ENCODE measurements at regions not wholly inside any gene's neighbourhood (a gene's known extent, or its start where the extent isn't known, plus 50 kb on each side); places are given as distances from the start of the nearest gene placed in this dataset.

DNA sequence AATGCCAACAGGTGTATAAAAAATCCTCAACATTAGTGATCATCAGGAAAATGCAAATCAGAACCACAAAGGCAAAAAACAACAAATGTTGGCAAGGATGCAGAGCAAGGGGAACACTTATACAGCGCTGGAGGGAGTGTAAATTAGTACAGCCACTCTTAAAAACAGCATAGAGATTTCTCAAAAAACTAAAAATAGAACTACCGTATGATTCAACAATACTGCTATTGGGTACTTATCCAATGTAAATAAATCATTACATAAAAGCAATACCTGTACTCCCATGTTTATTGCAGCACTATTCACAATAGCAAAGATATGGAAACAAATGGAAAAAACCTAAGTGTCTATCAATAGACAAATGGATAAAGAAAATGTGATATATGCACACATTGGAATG is 171.3 kb downstream of the SLC7A11 start:
- no peak for DNase-seq (ENCODE audit: low spot score)
- TF ChIP-seq, protein P1, sequence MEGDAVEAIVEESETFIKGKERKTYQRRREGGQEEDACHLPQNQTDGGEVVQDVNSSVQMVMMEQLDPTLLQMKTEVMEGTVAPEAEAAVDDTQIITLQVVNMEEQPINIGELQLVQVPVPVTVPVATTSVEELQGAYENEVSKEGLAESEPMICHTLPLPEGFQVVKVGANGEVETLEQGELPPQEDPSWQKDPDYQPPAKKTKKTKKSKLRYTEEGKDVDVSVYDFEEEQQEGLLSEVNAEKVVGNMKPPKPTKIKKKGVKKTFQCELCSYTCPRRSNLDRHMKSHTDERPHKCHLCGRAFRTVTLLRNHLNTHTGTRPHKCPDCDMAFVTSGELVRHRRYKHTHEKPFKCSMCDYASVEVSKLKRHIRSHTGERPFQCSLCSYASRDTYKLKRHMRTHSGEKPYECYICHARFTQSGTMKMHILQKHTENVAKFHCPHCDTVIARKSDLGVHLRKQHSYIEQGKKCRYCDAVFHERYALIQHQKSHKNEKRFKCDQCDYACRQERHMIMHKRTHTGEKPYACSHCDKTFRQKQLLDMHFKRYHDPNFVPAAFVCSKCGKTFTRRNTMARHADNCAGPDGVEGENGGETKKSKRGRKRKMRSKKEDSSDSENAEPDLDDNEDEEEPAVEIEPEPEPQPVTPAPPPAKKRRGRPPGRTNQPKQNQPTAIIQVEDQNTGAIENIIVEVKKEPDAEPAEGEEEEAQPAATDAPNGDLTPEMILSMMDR (IDR thresholded peaks at IDR 0.05) = no peak
- TF ChIP-seq POLR2A (IDR thresholded peaks at IDR 0.05) = no peak
- TF ChIP-seq POLR2AphosphoS5 (IDR thresholded peaks at IDR 0.05) = no peak
- Histone ChIP-seq H3K4me1 (replicated peaks) (no peaks in the 10 kb centered on the region), H3K36me3 (no peaks in the 10 kb centered on the region), H3K9me3 (no peaks in the 10 kb centered on the region), H3K27ac (no peak overlapping the region), H3K4me3 (no peak overlapping the region), H3K27me3 (replicated peaks; ENCODE audit: insufficient read depth) (no peaks in the 10 kb centered on the region)
- 70% methylated on average over 2 of the region's 2 CpGs for WGBS
- intact Hi-C loops (cut with DNase I) = no loop called here

DNA sequence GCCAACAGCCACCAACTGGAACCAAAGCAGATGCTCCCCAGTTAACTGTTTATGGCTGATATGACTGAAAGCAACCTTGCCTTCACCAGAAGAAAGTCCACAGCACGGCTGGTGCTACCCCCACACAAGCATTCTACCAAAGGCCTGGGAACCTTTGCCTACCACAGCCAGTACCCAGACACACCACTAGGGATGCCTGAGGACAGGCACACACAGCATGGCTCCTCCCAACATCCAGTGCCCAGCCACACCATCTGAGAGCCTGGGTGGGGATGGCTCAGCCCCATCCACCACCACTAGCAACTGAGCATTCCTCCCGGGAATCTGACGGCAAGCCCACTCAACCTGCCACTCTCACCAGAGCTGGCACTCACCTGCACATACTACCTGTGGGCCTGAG is 178.6 kb downstream of the SLC7A11 start:
- H3K36me3 ChIP-seq = no peaks in the 10 kb centered on the region
- no peaks in the 10 kb centered on the region for H3K9me3 ChIP-seq
- no peak overlapping the region for H3K4me3 ChIP-seq
- DNase-seq (ENCODE audit: low spot score) = no peak
- WGBS = 93% methylated on average over 3 of the region's 3 CpGs
- no peak overlapping the region for H3K27ac ChIP-seq
- no peaks in the 10 kb centered on the region for H3K4me1 ChIP-seq (replicated peaks)
- intact Hi-C loops (cut with DNase I) = no loop called here
- H3K27me3 ChIP-seq (replicated peaks; ENCODE audit: insufficient read depth) = no peaks in the 10 kb centered on the region
- TF ChIP-seq POLR2A (IDR thresholded peaks at IDR 0.05) (no peak), POLR2AphosphoS5 (IDR thresholded peaks at IDR 0.05) (no peak)
- TF ChIP-seq, protein P1 (IDR thresholded peaks at IDR 0.05) = no peak

DNA sequence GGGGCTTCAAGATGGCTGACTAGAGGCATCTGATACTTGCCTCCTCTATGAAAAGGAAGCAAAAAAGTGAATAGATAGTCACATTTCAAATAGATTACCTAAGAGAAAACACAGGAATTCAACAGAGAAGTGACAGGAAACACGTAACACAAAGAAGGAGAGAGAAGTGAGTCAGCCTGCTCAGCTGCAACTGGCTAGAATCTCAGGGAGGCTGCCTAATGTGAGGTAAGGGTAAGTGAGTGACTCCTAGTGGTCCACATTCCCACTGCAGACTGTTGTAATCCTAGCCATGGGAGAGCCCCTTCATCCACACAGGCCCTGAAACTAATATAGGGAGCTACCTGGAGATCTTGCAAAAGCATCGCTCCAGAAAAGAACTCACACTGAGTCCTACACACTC is 179.2 kb downstream of the SLC7A11 start:
- intact Hi-C loops (cut with DNase I) = no loop called here
- no peaks in the 10 kb centered on the region for H3K9me3 ChIP-seq
- no peak overlapping the region for H3K27ac ChIP-seq
- WGBS = 92% methylated on average over 2 of the region's 2 CpGs
- H3K36me3 ChIP-seq = no peaks in the 10 kb centered on the region
- TF ChIP-seq POLR2A (IDR thresholded peaks at IDR 0.05) (no peak), POLR2AphosphoS5 (IDR thresholded peaks at IDR 0.05) (no peak)
- TF ChIP-seq, protein P1 (IDR thresholded peaks at IDR 0.05) = no peak
- no peaks in the 10 kb centered on the region for H3K4me1 ChIP-seq (replicated peaks)
- H3K27me3 ChIP-seq (replicated peaks; ENCODE audit: insufficient read depth) = no peaks in the 10 kb centered on the region
- H3K4me3 ChIP-seq = no peak overlapping the region
- DNase-seq (ENCODE audit: low spot score) = no peak

DNA sequence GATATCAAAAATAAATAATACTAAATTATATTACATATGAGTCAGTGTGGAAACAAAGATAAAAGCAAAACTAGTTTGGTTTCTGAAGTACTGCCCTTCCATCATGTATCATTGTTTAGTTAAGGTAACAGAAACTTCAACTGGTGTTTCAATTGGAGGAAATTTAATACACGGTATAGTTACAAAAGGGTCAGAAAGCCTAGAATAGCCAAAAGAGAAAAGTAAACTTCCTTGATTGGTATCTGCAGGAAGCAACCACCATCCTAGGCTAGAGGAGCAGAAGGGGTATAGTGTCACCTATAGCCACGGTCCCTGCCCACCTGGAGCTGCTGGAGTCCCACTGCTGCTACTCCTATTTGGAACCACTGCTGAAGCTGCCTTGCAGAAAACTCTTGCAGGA is 185.6 kb downstream of the SLC7A11 start:
- no peaks in the 10 kb centered on the region for H3K36me3 ChIP-seq
- H3K9me3 ChIP-seq = no peaks in the 10 kb centered on the region
- H3K4me3 ChIP-seq = no peak overlapping the region
- intact Hi-C loops (cut with DNase I) = no loop called here
- DNase-seq (ENCODE audit: low spot score) = no peak
- no peak for TF ChIP-seq POLR2A (IDR thresholded peaks at IDR 0.05)
- TF ChIP-seq, protein P1 (IDR thresholded peaks at IDR 0.05) = no peak
- TF ChIP-seq POLR2AphosphoS5 (IDR thresholded peaks at IDR 0.05) = no peak
- no peak overlapping the region for H3K27ac ChIP-seq
- H3K27me3 ChIP-seq (replicated peaks; ENCODE audit: insufficient read depth) = no peaks in the 10 kb centered on the region
- H3K4me1 ChIP-seq (replicated peaks) = no peaks in the 10 kb centered on the region
- 54% methylated on average over 2 of the region's 2 CpGs for WGBS

DNA sequence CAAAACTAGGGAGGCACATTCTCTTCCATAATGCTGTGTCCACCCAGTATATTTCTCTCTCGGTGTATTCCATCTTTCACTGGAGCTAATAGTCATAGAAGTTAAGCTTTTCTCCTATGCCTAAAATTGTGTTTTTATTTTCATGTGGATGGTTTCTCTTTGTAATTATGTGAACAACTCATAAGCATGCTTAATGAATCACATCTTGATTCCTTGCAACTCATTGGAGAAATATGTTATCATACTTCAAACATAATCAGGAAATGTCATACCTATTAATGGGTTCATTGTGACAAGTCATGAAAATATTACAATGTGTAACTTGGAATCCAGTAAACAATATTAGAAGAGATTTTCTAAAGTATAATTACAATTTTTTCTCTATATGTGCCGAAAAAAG is 186.3 kb downstream of the SLC7A11 start:
- intact Hi-C loops (cut with DNase I) = no loop called here
- DNase-seq (ENCODE audit: low spot score) = no peak
- Histone ChIP-seq H3K27ac (no peak overlapping the region), H3K36me3 (no peaks in the 10 kb centered on the region), H3K4me3 (no peak overlapping the region), H3K9me3 (no peaks in the 10 kb centered on the region), H3K4me1 (replicated peaks) (no peaks in the 10 kb centered on the region), H3K27me3 (replicated peaks; ENCODE audit: insufficient read depth) (no peaks in the 10 kb centered on the region)
- 92% methylated on average over 2 of the region's 2 CpGs for WGBS
- no peak for TF ChIP-seq POLR2A (IDR thresholded peaks at IDR 0.05)
- TF ChIP-seq POLR2AphosphoS5 (IDR thresholded peaks at IDR 0.05) = no peak
- TF ChIP-seq, protein P1 (IDR thresholded peaks at IDR 0.05) = no peak
